HG03558 (cell line): ENCODE measurements at regions not wholly inside any gene's neighbourhood (a gene's known extent, or its start where the extent isn't known, plus 50 kb on each side); places are given as distances from the start of the nearest gene placed in this dataset.

ENCODE experiments used
- ATAC-seq: cut with Tn5 transposase; IDR thresholded peaks from one replicate; pipeline ENCODE4 v1.9.1; 2021; ENCODE audit warnings: moderate number of reproducible peaks; ENCODE audit not compliant: unreplicated experiment; ENCODE audit errors: extremely low read depth

- ATAC-seq: no peak
These were observed 67.6 kb downstream of the HTR1A start for GRCh38 chr5:63894690-63895089.

- no peak for ATAC-seq
These were observed 83.5 kb downstream of the HTR1A start for GRCh38 chr5:63878788-63879187.

DNA sequence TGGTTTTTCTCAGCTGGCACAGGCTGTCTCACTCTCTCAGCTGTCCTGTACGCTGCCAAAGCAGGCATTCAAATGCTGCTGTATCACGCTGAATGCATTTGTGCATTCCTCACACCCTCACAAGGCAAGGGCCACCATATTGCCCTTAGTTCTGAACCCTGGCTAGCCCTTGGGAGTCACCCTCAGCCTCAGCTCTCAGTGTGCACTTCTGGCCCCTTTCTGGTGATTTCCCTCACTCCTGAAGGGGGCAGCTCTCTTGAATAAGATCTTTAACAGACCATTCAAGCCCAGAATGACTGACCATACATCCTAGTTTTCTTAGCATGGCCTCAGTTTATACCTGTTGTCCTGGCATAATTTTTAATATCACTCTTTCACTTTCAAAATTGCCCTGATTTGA, 84.3 kb downstream of the HTR1A start:
- no peak for ATAC-seq

- ATAC-seq: no peak
These were observed 101.9 kb downstream of the HTR1A start for GRCh38 chr5:63860379-63860778.

DNA sequence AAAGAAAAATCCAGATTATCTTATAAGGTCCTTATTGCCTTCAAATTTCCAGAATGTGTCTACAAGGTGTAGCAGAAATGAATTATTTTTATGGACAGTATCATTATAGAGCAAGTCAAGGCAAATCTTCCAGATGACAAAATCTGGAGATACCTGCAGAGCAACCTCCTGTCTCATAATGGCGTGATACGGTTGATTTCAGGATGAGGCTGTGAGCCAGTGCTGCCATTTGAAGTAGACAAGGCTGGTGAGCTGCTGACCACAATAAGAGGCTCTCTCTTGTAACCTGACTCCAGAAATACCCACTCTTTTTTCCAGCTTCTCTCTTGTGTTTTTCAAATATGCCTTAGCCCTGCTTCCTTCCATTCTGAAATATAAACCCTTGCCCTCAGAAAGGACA, 108.2 kb downstream of the HTR1A start:
- ATAC-seq: no peak

DNA sequence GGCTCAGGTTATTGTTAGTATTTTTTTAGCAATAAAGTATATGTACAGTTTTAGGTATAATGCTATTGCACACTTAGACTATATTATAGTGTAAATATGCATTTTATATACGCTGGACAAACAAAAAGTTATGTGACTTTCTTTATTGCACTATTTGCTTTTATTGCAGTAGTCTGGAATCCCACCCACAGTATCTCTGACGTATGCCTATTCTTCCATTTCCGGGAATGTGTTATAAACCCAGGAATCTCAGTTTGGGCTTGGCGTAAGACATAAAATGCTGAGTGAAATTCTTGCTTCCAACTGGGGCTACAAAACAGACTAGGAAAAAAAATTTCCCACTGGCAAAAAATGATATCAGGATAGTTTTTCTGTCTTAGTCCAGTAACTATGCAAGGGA, 119.1 kb downstream of the HTR1A start:
- ATAC-seq: no peak

- no peak for ATAC-seq
These were observed 124.8 kb downstream of the HTR1A start for GRCh38 chr5:63837437-63837836.

GRCh38 chr5:63831381-63831780, 130.9 kb downstream of the HTR1A start:
- ATAC-seq: no peak

- ATAC-seq: no peak
These were observed 136.3 kb downstream of the HTR1A start for GRCh38 chr5:63825984-63826383.

DNA sequence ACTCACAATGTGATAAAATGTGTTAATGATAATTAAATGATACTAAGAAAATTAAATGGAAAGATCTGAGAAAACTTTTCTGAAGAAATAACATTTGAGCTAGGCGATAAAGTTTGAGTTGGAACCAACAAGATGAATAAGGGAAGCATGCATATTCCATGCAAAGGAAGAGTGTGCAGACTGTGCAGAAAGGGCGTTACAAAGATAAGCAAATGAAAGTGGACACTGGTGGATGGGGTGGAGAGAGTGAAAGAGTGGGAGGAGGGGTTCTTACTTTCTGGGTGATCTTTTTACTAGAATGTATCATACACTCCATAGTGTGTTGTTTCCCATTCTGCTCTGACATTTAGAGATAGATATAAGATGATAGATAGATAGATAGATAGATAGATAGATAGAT, 138.7 kb downstream of the HTR1A start:
- ATAC-seq: no peak

- no peak for ATAC-seq
These were observed 139.6 kb downstream of the HTR1A start for GRCh38 chr5:63822614-63823013.

- ATAC-seq: no peak
These were observed 141.7 kb downstream of the HTR1A start for GRCh38 chr5:63820577-63820976.

GRCh38 chr5:63812693-63813092, 149.6 kb downstream of the HTR1A start:
- ATAC-seq: no peak

DNA sequence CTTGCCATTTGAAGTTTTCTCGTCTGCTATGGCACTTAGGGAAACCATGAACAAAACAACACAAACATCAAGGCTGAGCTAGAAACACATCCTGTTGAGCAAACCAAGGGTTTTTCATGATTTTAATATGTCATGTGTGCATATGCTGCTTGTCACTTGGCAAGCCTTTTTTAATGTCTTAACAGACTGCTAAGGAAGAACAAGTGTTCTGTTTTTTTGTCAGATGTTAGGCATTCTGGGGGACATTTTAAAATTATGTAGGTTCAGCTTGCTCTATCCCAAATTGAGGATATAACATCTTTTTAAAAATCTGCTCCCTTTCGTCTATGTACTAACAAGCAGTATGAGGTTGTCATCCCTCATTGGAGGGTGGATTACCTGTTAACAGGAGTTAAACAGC, 150.3 kb downstream of the HTR1A start:
- no peak for ATAC-seq

GRCh38 chr5:63811286-63811685, 151.0 kb downstream of the HTR1A start:
- ATAC-seq: no peak

DNA sequence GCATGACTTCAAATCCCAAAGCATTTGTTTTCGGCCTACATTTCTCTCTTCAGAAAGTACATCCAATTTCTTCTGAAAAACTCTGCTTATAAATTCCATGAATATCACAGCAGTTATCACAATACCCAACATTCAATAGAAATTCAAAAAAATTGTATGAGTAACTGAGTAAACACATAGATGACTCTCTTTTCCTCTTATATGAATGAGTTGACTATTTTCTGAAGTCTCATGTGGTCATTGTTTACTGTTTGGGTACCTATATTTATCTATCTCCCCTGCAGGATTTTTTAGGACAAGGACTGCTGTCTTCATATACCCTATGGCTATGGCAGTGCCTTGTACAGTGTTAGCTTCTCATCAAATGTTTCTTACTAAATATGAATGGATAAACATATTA, 157.1 kb downstream of the HTR1A start:
- ATAC-seq: no peak

- ATAC-seq: no peak
These were observed 159.1 kb downstream of the HTR1A start for GRCh38 chr5:63803165-63803564.

- no peak for ATAC-seq
These were observed 167.3 kb downstream of the HTR1A start for GRCh38 chr5:63794979-63795378.

DNA sequence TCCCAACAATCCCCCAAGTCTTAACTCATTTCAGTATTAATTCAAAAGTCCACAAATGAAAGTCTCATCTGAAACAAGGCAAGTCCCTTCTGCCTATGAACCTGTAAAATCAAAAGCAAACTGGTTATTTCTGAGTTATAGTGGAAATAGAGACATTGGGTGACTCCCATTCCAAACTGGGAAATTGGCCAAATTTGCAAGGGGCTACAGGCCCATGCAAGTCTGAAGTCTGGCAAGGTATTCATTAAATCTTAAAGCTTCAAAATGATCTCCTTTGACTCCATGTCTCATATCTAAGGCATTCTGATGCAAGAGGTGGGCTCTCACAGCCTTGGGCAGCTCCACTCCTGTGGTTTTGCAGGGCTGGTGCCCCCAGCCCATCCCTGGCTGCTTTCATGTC, 167.9 kb downstream of the HTR1A start:
- no peak for ATAC-seq

GRCh38 chr5:63774939-63775338, 187.3 kb downstream of the HTR1A start:
- no peak for ATAC-seq

- no peak for ATAC-seq
These were observed 194.0 kb downstream of the HTR1A start for GRCh38 chr5:63768221-63768620.

DNA sequence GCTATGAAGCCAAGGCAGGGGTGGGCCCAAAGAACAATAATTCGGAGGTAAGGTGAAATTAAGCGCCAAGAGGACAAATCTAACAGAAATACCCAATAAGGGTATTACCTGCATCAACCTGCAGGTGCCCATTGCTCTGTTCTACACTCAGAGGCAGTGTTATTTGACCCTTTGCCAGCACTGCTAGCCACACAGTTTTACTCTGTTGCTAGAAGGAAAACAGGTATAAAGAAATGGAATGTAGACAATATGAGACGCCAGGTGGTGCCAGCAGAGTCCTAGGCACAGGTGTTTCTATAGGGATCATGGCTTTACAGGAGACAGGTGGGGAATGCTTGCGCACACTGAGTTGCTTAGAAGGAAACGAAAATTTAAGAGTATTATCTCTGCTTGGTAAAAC, 201.3 kb downstream of the HTR1A start:
- ATAC-seq: no peak

DNA sequence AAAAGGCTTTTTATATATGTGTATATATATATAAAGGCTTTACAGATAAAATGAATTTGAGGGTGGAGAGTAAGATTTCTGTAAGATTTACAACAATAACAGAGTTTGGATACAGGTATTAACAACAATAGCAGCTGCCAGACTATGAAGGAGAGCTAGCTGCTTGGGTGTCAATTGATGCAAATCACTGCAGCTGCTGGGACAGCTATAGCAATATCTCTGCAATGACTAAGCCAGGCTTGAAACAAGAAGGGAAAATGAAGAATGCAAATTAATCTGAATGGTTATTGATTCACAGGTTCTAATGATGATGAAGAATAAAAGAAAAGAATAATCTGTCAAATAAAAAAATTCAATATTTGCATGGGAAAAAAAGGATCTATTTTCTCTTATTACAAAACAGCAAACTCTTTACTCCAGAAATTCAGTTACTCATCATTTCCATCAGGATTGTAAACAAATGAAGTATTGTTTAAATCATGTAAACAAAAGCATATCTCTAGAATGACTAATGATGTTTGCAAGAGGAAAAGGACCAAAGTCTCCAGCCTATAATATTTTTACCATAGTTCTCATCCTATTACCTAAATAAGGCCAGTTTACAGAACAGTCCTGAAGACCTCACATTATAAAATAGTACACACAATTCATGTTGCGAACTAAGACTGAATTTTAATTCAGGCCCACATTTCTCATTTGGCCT, 219.0 kb downstream of the HTR1A start:
- no peak for ATAC-seq
